ENCODE measurements at regions not wholly inside any gene's neighbourhood (a gene's known extent, or its start where the extent isn't known, plus 50 kb on each side); places are given as distances from the start of the nearest gene placed in this dataset.

DNA sequence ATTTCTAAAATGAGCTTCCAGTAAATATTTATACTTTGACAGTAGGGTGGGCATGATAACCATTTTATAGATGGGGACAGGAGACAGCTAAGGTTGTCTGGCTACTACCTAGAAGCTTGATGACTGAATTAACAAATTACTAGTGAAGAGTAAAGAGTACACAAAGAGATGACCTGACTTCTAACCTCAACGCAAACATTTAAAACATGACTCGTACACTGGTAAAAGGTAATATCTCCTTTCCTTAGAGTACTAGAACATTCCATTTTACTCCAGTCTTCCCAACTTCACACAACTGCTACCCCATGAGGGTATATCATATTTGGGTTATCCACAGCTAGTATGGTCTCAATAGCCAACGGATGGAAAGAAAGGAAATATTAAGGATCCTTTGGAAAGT, 258.9 kb downstream of the FOXO1 start:
- Histone ChIP-seq H3K27ac (no peak overlapping the region), H3K4me3 (no peak overlapping the region), H3K27me3 (replicated peaks; ENCODE audit: insufficient read depth) (no peaks in the 10 kb centered on the region), H3K9me3 (no peaks in the 10 kb centered on the region), H3K4me1 (replicated peaks) (no peaks in the 10 kb centered on the region), H3K36me3 (no peaks in the 10 kb centered on the region)
- no peak for DNase-seq (ENCODE audit: low spot score)
- TF ChIP-seq, protein P1, sequence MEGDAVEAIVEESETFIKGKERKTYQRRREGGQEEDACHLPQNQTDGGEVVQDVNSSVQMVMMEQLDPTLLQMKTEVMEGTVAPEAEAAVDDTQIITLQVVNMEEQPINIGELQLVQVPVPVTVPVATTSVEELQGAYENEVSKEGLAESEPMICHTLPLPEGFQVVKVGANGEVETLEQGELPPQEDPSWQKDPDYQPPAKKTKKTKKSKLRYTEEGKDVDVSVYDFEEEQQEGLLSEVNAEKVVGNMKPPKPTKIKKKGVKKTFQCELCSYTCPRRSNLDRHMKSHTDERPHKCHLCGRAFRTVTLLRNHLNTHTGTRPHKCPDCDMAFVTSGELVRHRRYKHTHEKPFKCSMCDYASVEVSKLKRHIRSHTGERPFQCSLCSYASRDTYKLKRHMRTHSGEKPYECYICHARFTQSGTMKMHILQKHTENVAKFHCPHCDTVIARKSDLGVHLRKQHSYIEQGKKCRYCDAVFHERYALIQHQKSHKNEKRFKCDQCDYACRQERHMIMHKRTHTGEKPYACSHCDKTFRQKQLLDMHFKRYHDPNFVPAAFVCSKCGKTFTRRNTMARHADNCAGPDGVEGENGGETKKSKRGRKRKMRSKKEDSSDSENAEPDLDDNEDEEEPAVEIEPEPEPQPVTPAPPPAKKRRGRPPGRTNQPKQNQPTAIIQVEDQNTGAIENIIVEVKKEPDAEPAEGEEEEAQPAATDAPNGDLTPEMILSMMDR (IDR thresholded peaks at IDR 0.05) = no peak
- TF ChIP-seq POLR2A (IDR thresholded peaks at IDR 0.05) (no peak), POLR2AphosphoS5 (IDR thresholded peaks at IDR 0.05) (no peak)
- WGBS = 99% methylated on average over 3 of the region's 3 CpGs
- intact Hi-C loops (cut with DNase I) = loop anchor here (10.0 kb wide), 1 partner anchor 133 kb away; no protein-coding TSS in a partner anchor

- WGBS = 48% methylated on average over 5 of the region's 5 CpGs
- DNase-seq (ENCODE audit: low spot score) = no peak
- no peaks in the 10 kb centered on the region for H3K9me3 ChIP-seq
- TF ChIP-seq POLR2A (IDR thresholded peaks at IDR 0.05) = no peak
- TF ChIP-seq, protein P1 (IDR thresholded peaks at IDR 0.05) = no peak
- TF ChIP-seq POLR2AphosphoS5 (IDR thresholded peaks at IDR 0.05) = no peak
- no peaks in the 10 kb centered on the region for H3K36me3 ChIP-seq
- H3K4me1 ChIP-seq (replicated peaks) = no peaks in the 10 kb centered on the region
- intact Hi-C loops (cut with DNase I) = loop anchor here (10.0 kb wide), 1 partner anchor 134 kb away; no protein-coding TSS in a partner anchor
- H3K4me3 ChIP-seq = no peak overlapping the region
- H3K27ac ChIP-seq = no peak overlapping the region
- H3K27me3 ChIP-seq (replicated peaks; ENCODE audit: insufficient read depth) = no peaks in the 10 kb centered on the region
Observed at GRCh38 chr13:40408602-40409001, 257.8 kb downstream of the FOXO1 start.

- DNase-seq (ENCODE audit: low spot score) = no peak
- no peak overlapping the region for H3K27ac ChIP-seq
- H3K9me3 ChIP-seq = no peaks in the 10 kb centered on the region
- TF ChIP-seq, protein P1 (IDR thresholded peaks at IDR 0.05) = no peak
- TF ChIP-seq POLR2AphosphoS5 (IDR thresholded peaks at IDR 0.05) (no peak), POLR2A (IDR thresholded peaks at IDR 0.05) (no peak)
- no peaks in the 10 kb centered on the region for H3K27me3 ChIP-seq (replicated peaks; ENCODE audit: insufficient read depth)
- WGBS = 97% methylated on average over 2 of the region's 2 CpGs
- H3K36me3 ChIP-seq = no peaks in the 10 kb centered on the region
- H3K4me1 ChIP-seq (replicated peaks) = no peaks in the 10 kb centered on the region
- no peak overlapping the region for H3K4me3 ChIP-seq
- intact Hi-C loops (cut with DNase I) = loop anchor here (10.0 kb wide), 1 partner anchor 134 kb away; no protein-coding TSS in a partner anchor
Observed at GRCh38 chr13:40409278-40409677, 257.2 kb downstream of the FOXO1 start.

- WGBS = 92% methylated on average over 1 of the region's 1 CpG
- no peak for DNase-seq (ENCODE audit: low spot score)
- no peak overlapping the region for H3K4me3 ChIP-seq
- TF ChIP-seq POLR2AphosphoS5 (IDR thresholded peaks at IDR 0.05) (no peak), POLR2A (IDR thresholded peaks at IDR 0.05) (no peak)
- TF ChIP-seq, protein P1 (IDR thresholded peaks at IDR 0.05) = no peak
- H3K4me1 ChIP-seq (replicated peaks) = no peaks in the 10 kb centered on the region
- H3K27ac ChIP-seq = no peak overlapping the region
- H3K9me3 ChIP-seq = no peaks in the 10 kb centered on the region
- intact Hi-C loops (cut with DNase I) = no loop called here
- H3K36me3 ChIP-seq = no peaks in the 10 kb centered on the region
- H3K27me3 ChIP-seq (replicated peaks; ENCODE audit: insufficient read depth) = no peaks in the 10 kb centered on the region
Observed at GRCh38 chr13:40410315-40410714, 256.1 kb downstream of the FOXO1 start.

GRCh38 chr13:40420160-40420740, 246.2 kb downstream of the FOXO1 start:
- TF ChIP-seq, protein P1 (IDR thresholded peaks at IDR 0.05) = no peak
- no peak for TF ChIP-seq POLR2AphosphoS5 (IDR thresholded peaks at IDR 0.05)
- no peak for TF ChIP-seq POLR2A (IDR thresholded peaks at IDR 0.05)
- Histone ChIP-seq H3K4me3 (no peak overlapping the region), H3K27me3 (replicated peaks; ENCODE audit: insufficient read depth) (no peaks in the 10 kb centered on the region), H3K4me1 (replicated peaks) (no peaks in the 10 kb centered on the region), H3K9me3 (no peaks in the 10 kb centered on the region), H3K27ac (no peak overlapping the region), H3K36me3 (no peaks in the 10 kb centered on the region)
- WGBS = 82% methylated on average over 6 of the region's 6 CpGs
- intact Hi-C loops (cut with DNase I) = no loop called here
- no peak for DNase-seq (ENCODE audit: low spot score)
